ENCODE measurements at regions not wholly inside any gene's neighbourhood (a gene's known extent, or its start where the extent isn't known, plus 50 kb on each side); places are given as distances from the start of the nearest gene placed in this dataset.

GRCh38 chr18:28974504-28974903 is 797.6 kb upstream of the CDH2 start:
- no peak for TF ChIP-seq CTCF (IDR thresholded peaks at IDR 0.05; ENCODE audit: borderline replicate concordance, extremely low read depth, low read length, poor library complexity, severe bottlenecking)
- no peak for TF ChIP-seq EZH2 (IDR thresholded peaks at IDR 0.05; ENCODE audit: borderline replicate concordance, low read depth, low read length, severe bottlenecking)
